Smooth muscle cell (in vitro differentiated cells): ENCODE measurements at regions not wholly inside any gene's neighbourhood (a gene's known extent, or its start where the extent isn't known, plus 50 kb on each side); places are given as distances from the start of the nearest gene placed in this dataset.

ENCODE experiments used
- DNase-seq: peaks from one replicate; lab custom pipeline; 2025; ENCODE audit not compliant: unreplicated experiment; lab: John Stamatoyannopoulos, UW
- H2AFZ ChIP-seq: fragments of 200-600 bp; sonication (generic); 2 replicates; pipeline ENCODE4 v1.6.0; 2016; ENCODE audit warnings: antibody characterized with exemption, low read depth, mild to moderate bottlenecking
- H3F3A ChIP-seq: fragments of 200-600 bp; sonication (generic); 2 replicates; pipeline ENCODE4 v1.6.0; 2017; ENCODE audit warnings: antibody characterized with exemption, low read depth
- H3K27ac ChIP-seq: fragments of 200-600 bp; sonication (generic); 2 replicates; pipeline ENCODE4 v1.5.1; 2016; ENCODE audit warnings: low read depth, mild to moderate bottlenecking
- H3K27me3 ChIP-seq: fragments of 200-600 bp; sonication (generic); 2 replicates; pipeline ENCODE4 v1.6.1; 2016; ENCODE audit warnings: low read depth, mild to moderate bottlenecking
- H3K36me3 ChIP-seq: fragments of 200-600 bp; sonication (generic); 2 replicates; pipeline ENCODE4 v1.5.1; 2016; ENCODE audit warnings: low read depth
- H3K4me1 ChIP-seq: fragments of 200-600 bp; sonication (generic); 2 replicates; pipeline ENCODE4 v1.5.1; 2016; ENCODE audit warnings: low read depth
- H3K4me2 ChIP-seq: fragments of 200-600 bp; sonication (generic); 2 replicates; pipeline ENCODE4 v1.6.0; 2016; ENCODE audit warnings: mild to moderate bottlenecking
- H3K4me3 ChIP-seq: fragments of 200-600 bp; sonication (generic); 2 replicates; pipeline ENCODE4 v1.5.1; 2016; ENCODE audit warnings: mild to moderate bottlenecking
- H3K79me2 ChIP-seq: fragments of 200-600 bp; sonication (generic); 2 replicates; pipeline ENCODE4 v1.6.0; 2016; ENCODE audit warnings: low read depth, mild to moderate bottlenecking
- H3K9ac ChIP-seq: fragments of 200-600 bp; sonication (generic); 2 replicates; pipeline ENCODE4 v1.6.0; 2016; ENCODE audit warnings: low read depth
- H3K9me3 ChIP-seq: fragments of 200-600 bp; sonication (generic); replicated peaks from 2 replicates; pipeline ENCODE4 v1.5.1; 2016; ENCODE audit warnings: low read depth
- H4K20me1 ChIP-seq: fragments of 200-600 bp; sonication (generic); 2 replicates; pipeline ENCODE4 v1.6.0; 2016; ENCODE audit warnings: low read depth
- WGBS: methylation state at CpG from one replicate; pipeline ENCODE4 v1.1.7; 2016; ENCODE audit warnings: low lambda C conversion rate; 5-methylcytosine and 5-hydroxymethylcytosine counted together
- TF ChIP-seq, protein P1 (sequence below): fragments of 200-600 bp; sonication (generic); IDR thresholded peaks from 2 replicates; pipeline ENCODE4 v1.5.1; 2017; ENCODE audit warnings: borderline replicate concordance, mild to moderate bottlenecking, antibody characterized with exemption; ENCODE audit not compliant: insufficient read depth, poor library complexity, severe bottlenecking

DNA sequence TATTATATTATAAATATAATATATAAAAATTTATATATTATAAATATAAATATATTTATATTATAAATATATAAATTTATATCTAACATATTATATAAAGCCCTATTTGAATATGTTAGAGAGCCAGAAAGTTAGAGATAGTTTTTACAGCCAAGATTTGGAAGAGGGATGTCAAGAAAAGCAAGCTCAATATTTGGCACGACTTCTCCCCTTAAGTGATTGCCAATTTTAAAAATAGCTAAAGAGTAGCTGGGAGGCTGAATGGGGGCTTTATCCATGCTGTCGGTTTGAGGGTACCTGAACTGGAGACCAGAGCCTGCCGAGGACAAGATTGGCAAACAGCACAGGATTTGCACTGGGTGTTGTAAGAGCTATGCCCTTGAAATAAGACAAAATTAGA, 180.9 kb upstream of the GYPC start:
- Histone ChIP-seq H2AFZ (no peak overlapping the region), H3K4me1 (no peaks in the 10 kb centered on the region), H3K4me2 (no peak overlapping the region), H3K9me3 (no peaks in the 10 kb centered on the region), H3K79me2 (no peaks in the 10 kb centered on the region), H3K27me3 (peaks cover 4% of the 10 kb centered on the region), H3K27ac (no peak overlapping the region), H3K9ac (no peak overlapping the region), H4K20me1 (no peaks in the 10 kb centered on the region), H3K36me3 (no peaks in the 10 kb centered on the region), H3K4me3 (no peak overlapping the region), H3F3A (no peaks in the 10 kb centered on the region)
- no peak for DNase-seq
- TF ChIP-seq, protein P1, sequence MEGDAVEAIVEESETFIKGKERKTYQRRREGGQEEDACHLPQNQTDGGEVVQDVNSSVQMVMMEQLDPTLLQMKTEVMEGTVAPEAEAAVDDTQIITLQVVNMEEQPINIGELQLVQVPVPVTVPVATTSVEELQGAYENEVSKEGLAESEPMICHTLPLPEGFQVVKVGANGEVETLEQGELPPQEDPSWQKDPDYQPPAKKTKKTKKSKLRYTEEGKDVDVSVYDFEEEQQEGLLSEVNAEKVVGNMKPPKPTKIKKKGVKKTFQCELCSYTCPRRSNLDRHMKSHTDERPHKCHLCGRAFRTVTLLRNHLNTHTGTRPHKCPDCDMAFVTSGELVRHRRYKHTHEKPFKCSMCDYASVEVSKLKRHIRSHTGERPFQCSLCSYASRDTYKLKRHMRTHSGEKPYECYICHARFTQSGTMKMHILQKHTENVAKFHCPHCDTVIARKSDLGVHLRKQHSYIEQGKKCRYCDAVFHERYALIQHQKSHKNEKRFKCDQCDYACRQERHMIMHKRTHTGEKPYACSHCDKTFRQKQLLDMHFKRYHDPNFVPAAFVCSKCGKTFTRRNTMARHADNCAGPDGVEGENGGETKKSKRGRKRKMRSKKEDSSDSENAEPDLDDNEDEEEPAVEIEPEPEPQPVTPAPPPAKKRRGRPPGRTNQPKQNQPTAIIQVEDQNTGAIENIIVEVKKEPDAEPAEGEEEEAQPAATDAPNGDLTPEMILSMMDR, result no peak
- 80% methylated on average over 3 of the region's 3 CpGs for WGBS

DNA sequence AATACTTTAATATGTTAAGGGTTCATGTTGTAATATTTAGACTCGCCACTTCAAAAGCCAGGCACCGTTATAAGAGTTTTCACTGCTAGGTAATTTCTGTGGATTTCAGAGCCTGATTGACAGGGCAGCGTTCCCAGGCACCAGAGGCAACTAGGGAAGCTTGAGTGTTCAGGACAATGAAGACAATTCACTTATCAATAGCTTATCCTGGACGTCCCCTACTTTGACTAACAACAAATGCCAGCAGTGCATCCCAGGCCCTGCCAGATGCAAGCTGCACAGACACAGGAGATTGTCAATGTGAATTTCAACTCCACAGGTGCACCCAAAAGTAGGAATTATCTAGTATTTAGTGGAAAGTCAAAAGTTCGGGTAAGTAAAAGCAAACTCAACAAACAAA, 179.3 kb upstream of the GYPC start:
- WGBS, result 72% methylated on average over 5 of the region's 5 CpGs
- Histone ChIP-seq H3K9me3 (no peaks in the 10 kb centered on the region), H3K4me1 (no peaks in the 10 kb centered on the region), H3K4me2 (no peak overlapping the region), H3K4me3 (no peak overlapping the region), H3K27me3 (peaks cover 4% of the 10 kb centered on the region), H3K9ac (no peak overlapping the region), H4K20me1 (no peaks in the 10 kb centered on the region), H3K27ac (no peak overlapping the region), H2AFZ (no peak overlapping the region), H3F3A (no peaks in the 10 kb centered on the region), H3K79me2 (no peaks in the 10 kb centered on the region), H3K36me3 (no peaks in the 10 kb centered on the region)
- TF ChIP-seq, protein P1, result no peak
- DNase-seq, result no peak

DNA sequence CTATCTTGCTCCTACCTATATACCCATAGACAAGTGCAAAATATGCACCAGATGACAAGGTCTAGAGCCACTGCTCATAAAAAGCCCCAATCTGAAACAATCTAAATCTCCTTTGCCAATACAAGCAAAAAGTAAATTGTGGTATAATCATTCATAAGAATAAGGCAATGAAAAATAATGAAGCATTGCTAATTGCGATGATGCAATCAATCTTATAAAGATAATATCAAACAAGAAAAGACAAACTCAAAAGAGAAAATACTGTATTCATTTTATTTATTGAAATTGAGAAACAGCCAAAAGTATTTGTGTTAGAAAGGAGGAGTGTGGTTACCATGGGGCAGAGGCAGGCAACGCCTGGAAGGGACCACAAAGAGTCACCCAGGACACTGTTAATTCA, 175.9 kb upstream of the GYPC start:
- Histone ChIP-seq H3K27ac (no peak overlapping the region), H3K79me2 (no peaks in the 10 kb centered on the region), H3K36me3 (no peaks in the 10 kb centered on the region), H4K20me1 (no peaks in the 10 kb centered on the region), H3K4me1 (no peaks in the 10 kb centered on the region), H3K9me3 (no peaks in the 10 kb centered on the region), H3K4me3 (no peak overlapping the region), H3K4me2 (no peak overlapping the region), H2AFZ (no peak overlapping the region), H3F3A (no peaks in the 10 kb centered on the region), H3K9ac (no peak overlapping the region), H3K27me3 (no peaks in the 10 kb centered on the region)
- 94% methylated on average over 2 of the region's 2 CpGs for WGBS
- no peak for DNase-seq
- TF ChIP-seq, protein P1, result no peak

DNA sequence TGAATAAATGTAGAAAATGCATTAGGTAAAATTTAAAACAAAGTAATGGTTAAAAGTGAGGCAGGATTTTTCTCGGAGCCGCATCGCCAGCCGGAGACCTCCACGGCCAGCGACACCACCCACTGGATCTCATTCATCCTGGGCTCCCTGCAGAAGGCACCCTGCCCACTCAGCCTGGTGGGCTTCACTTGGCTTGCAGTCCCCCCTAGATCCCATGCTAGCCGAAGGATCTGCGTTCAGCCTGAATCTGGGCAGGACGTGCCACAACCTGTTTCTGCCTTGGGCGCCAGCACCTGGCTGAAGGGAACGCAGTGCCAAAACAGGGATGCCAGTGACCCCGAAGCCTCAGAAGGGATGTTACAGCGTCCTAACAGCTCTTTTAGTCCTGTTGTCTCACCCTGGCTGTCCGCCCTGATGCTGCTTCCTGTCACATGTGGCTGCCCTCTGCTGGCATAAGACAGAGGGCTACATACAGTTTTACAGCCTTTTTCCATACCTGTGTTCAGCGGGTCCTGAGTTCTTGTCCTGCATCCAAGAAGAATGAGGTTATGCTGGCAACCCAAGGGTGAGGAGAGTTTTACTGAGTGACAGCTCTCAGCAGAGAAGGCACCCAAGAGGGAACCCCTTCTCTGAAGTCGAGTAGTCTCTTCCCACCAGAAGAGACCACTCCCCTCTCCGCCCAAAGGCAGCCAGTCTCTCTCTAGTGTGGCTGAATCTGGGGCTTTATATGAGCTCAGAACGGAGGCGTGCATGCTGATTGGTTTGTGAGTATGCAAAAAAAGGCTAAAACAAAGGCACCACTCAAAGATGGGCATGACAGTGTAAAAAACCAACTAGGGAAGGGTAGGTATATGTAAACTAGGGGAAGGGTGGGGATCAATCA, 173.1 kb upstream of the GYPC start:
- no peak overlapping the region for H3K4me2 ChIP-seq
- no peaks in the 10 kb centered on the region for H4K20me1 ChIP-seq
- H3K4me1 ChIP-seq, result no peaks in the 10 kb centered on the region
- H3F3A ChIP-seq, result no peaks in the 10 kb centered on the region
- no peak overlapping the region for H3K4me3 ChIP-seq
- no peaks in the 10 kb centered on the region for H3K79me2 ChIP-seq
- no peak overlapping the region for H3K9ac ChIP-seq
- H3K36me3 ChIP-seq, result no peaks in the 10 kb centered on the region
- no peaks in the 10 kb centered on the region for H3K27me3 ChIP-seq
- no peaks in the 10 kb centered on the region for H3K9me3 ChIP-seq
- WGBS, result 74% methylated on average over 19 of the region's 19 CpGs
- TF ChIP-seq, protein P1, result peak; percentile 38
- H3K27ac ChIP-seq, result no peak overlapping the region
- H2AFZ ChIP-seq, result no peak overlapping the region
- no peak for DNase-seq
